ENCODE measurements at regions not wholly inside any gene's neighbourhood (a gene's known extent, or its start where the extent isn't known, plus 50 kb on each side); places are given as distances from the start of the nearest gene placed in this dataset.
"Not testable (repeated sequence)": the region's sequence is repeated elsewhere in the genome, so short reads cannot be mapped to it uniquely, and the experiment has no call there.

DNA sequence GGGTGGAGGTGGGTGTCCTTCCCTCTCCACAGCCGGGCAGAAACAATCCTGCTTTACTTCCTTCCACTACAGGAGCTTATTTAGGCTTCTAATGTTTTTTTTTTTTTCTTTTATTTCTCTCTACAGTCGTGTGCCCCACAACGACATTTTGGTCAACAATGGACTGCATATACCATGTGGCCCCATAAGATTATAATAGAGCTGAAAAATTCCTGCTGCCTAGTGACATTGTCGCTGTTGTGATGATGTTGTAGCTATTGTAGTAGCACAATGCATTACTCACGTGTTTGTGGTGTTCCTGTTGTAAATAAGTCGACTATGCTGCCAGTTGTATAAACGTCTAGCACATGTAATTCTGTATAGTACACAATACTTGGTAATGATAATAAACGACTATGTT lies 153.7 kb downstream of the IL20RB start:
- DNase-seq (ENCODE audit: low read depth in 4 of 4, low spot score in 3 of 4): no peak

DNA sequence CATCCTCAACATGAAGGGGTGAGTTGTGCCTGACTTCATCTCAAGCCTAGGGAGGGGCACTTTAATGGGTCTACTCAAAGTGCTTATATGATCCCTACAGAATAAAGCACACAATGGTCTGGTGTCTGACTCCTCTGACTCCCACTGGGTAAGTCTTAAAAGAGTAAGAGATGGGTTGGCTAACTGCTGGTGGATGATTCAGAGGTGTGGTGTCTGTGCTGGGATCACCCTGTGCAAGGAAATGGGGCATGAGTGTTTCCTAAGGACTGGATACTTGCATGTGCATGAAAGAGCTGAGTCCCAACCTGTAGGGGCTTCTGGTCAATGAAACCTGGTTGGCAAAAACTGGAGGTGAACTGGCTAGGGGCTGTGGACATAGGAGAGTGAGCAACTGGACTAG lies 158.8 kb downstream of the IL20RB start:
- no peak for DNase-seq (ENCODE audit: low read depth in 4 of 4, low spot score in 3 of 4)

DNA sequence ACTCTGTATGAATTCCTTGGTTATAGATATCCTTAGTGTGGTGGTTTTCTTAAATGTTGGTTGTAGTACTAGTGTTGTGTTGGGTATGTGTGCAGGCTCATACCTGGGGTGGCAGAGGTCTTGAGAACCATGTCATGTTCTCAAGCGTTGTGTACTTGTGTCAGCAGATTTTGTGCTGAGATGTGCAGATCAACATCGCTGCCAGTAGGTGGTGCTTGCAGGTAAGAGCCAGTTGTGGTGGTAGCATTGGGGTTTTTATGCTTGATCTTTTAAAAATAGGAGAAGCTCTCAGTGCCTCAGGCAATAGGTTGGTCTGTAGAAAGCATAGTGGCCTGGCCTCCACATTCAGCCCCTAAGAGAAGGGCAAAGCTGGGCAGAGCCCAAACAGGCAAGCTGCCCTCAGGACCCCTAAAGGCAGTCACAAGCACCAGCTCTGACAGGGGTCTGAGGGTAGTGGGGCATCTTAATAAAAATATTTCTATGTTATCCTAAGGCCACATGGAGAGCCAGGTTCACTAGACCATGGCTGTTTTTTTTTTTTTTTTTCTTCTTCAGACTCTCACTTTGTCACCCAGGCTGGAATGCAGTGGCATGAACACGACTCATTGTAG lies 164.0 kb downstream of the IL20RB start:
- DNase-seq (ENCODE audit: low read depth in 4 of 4, low spot score in 3 of 4): no peak

DNA sequence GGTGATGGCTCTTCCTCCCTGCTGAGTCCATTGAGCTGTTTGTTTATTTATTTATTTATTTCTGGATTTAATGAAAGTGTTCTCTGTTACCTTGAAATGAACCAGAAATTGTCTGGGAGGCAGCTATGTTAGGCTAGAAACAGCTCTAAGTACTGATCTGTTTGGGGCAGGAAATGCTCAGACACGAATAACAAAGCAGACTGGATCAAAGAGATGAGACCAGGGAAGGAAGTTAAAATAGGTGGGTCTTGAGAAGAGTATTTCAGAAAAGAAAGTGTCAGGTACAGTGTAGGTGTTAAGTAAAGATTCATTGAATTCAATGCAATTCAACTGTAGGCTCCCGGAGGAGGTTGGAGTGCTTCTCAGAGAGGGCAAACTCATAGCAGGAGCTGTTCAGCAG lies 173.3 kb downstream of the IL20RB start:
- no peak for DNase-seq (ENCODE audit: low read depth in 4 of 4, low spot score in 3 of 4)

DNA sequence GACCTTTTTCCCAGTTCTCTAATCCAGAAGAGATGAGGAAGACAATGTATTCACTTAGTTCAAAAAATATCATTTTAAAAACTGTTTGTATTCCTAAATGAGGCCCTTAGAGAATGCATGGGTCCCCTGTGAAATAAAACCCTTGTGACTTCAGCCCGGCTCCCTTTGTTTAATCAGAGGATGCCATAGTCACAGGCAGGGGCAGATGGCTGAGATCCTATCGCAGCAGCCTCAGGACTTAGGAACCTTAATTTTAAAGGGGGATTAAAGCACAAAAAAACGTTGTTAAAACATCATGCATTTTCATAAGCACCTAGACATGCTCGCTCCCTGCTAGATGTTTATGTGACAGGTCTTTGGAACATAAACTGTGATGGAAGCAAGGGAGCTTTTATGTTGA lies 176.6 kb downstream of the IL20RB start:
- no peak for DNase-seq (ENCODE audit: low read depth in 4 of 4, low spot score in 3 of 4)

DNA sequence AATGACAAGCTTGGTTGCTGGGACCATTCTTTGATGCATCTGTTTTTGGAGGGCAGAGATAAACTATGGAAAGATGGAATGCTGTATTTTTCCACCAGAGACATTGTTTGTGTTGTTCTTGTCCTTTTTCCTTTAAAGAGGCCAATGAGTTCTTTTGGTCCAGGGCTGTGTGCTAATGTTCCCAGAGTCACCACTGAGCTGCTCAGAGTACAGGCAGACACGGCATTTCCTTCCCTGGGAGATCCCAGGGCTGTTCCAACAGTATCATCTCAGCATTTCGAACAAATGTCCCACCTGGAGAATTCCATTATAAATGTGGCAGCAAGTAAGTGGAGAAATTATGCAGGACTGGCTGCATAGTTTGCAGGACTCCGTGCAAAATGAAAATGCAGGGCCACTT lies 190.6 kb downstream of the IL20RB start:
- DNase-seq (ENCODE audit: low read depth in 4 of 4, low spot score in 3 of 4): no peak

DNA sequence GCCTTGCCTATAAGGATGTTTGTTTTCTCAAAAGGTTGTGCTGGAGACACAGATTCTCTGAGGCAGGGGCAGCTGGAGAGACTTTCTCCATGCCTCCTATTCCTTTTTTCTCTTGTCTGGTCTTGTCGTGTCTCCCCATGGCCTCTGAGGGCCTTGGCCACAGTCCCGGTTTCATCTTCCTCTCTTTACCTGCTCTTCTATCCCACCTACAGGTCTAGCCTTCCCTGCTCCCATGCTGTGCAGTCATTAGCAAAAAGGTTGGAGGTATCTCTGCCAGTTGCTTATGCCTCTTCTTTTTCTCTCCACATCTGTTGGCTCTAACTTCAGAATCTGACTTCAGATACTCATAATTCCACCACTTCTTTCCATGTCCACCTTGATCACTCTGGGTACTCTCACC lies 191.1 kb downstream of the IL20RB start:
- DNase-seq (ENCODE audit: low read depth in 4 of 4, low spot score in 3 of 4): no peak

DNA sequence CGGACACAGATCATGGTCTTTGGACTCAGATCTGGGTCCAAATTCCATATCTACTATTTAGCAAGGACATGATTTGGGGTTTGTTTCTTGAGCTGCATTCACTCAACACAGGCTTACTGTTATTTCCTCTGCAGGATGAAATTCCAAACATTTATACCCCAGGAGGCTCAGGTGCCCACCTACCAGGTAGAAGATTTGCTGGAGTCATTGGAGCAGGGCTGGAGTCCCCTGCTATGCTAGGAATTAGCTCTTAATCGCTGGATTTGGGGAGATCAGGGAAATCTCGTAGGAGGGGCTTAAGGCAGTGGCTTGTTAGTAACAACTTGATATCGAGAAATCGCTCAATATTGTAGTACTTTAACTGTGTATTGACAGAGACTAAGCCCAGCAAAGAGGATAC lies 193.0 kb downstream of the IL20RB start:
- no peak for DNase-seq (ENCODE audit: low read depth in 4 of 4, low spot score in 3 of 4)

DNA sequence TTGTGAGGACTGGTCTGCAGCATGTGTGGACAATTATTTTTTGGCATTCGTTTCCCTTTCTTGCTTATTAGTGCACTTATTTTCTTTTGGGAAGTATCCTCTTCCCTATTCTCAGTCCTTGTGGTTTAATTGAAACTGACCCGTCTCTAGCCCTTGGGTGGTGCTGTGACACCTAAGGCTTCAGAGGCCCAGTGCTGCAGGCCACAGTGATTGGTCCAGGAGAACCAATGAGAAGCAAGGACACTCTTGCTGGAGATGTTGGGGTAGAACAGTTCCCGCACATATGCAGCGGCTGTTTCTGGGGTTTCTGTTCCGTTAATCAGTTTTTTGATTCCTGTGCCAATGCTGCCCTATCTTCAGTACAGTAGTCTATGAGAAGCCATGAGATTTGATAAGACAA lies 195.3 kb downstream of the IL20RB start:
- DNase-seq (ENCODE audit: low read depth in 4 of 4, low spot score in 3 of 4): not testable (repeated sequence)

DNA sequence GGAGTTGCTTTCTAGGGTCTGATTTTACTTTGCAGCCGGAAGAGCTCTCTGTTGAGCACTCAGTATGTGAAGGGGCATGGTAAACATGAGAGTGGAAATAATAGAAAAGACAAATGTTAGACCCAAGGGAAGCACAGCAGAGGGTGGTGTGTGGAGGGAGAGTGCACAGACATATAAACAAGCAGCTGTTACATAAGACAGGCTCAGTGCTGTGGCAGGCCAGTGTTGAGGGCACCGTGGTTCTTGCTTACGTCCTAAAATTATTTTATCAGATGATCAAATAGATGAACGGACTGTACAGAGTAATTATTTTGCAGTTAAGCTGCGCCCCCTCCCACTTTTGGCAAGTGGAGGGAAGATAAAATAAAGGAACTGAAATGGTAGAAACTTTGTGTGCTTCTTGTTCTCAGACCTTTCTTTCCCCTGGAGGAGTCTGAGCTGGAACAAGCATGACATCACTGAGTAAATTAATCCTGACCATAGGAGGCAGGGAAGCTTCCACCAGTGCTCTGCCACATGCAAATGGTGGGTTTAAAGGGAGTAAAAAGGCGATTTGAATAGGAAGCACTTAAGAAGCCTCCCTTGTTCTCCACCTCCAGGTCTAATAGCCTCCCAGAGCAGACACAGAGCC lies 205.6 kb downstream of the IL20RB start:
- DNase-seq (ENCODE audit: low read depth in 4 of 4, low spot score in 3 of 4): peak in 3 of 4 donors; percentile 5 to 22 (median 10)

DNA sequence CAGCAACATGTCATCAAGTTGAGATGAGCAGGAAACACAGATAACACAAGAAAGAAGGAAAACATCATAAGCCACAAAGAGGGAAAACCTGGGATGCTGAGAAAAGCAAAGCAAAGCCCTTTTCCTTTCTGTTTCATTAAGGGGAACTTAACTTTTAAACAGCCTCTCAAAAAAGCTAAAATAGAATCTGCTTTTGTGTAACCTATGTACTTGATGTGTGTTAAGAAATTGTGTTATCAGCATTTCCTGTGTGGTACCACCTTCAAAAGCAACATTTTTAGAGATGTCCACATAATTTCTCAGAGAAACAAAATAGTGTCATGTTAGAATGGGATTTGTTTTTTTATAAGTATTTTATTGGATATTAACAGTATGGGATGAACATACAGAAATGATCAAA lies 206.2 kb downstream of the IL20RB start:
- no peak for DNase-seq (ENCODE audit: low read depth in 4 of 4, low spot score in 3 of 4)

DNA sequence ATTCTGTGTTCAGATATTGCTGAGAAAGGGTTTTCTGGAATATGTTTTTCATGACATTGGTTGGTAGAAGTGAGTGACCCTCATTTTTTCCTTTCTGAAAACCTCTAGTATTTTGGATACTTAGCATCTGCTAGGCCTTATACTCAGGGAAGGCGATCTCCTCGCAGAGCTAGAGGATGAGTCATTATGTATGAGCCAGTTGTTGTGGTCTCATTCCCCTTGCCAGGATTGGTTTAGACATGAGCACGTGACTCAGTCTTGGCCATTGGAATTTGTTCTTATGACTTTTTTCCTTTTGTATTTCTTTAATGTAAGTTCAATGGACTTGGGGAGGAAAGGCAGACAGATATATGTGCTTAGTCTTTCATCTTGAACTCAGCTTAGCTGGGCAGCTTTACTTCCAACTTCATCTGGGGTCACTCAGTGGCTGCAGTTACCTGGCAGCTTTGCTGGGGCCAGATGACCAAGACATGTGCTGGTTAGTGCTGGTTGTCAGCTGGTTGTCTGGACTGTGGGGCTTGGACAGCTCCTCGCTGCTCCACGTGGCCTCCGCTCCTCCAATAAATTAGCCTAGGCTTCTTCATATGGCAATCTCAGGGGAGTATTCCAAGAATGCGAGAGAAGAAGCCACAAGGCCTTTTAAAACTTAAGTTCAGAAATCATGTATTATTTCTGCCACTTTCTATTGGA lies 207.5 kb downstream of the IL20RB start:
- DNase-seq (ENCODE audit: low read depth in 4 of 4, low spot score in 3 of 4): no peak

DNA sequence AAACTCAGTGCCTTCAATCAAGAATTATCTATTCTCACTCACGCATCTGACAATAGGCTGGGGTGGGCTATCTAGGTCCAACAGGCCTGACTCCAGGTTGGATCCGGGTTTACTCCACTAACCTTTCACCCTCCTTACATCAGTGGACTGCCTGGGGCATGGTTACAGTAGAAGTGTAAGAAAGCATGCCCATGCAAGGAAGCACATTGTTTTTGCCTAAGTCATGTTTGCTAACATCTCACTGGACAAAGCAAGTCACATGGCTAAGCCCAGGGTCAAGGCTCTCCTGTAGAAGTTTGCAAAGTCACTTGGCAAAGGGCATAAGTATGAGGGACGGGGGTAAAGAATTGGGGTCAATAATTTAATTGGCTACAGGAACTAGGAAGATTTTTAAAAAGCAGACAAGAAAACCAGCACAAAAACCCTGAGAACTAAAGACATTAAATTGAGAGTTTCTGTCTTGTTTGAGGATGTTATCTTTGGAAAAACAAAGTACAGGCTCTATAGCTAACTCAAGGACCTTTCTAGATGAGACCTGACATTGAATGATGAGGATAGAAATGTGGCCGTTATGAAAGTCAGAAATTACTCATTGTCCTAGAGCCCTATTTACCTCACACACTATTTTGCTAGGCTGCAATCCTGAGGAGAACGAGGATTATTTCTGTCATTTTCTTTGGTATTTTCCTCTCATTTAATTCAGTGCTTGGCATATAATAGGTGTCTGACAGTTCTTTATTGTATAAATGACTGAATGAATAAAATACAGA lies 214.2 kb downstream of the IL20RB start:
- no peak for DNase-seq (ENCODE audit: low read depth in 4 of 4, low spot score in 3 of 4)

DNA sequence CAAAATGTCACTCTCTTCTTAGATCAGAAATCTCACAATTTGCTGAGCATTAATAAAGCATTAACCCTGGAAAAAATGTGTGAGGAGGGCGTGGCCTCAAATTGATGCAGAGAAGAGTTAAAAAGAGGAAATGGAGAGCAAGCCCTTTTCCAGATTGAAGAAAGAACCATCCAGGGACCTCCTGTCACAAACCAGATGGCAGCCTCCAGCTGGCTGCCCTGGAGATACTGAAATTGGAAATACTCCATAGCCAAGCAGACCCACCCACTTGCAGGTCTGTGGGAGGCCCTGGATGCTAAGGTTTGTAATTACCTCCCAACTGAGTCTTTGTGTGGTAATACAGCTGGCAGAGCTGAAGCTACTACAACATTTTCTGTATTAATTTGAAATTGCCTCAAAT lies 214.9 kb downstream of the IL20RB start:
- DNase-seq (ENCODE audit: low read depth in 4 of 4, low spot score in 3 of 4): no peak

DNA sequence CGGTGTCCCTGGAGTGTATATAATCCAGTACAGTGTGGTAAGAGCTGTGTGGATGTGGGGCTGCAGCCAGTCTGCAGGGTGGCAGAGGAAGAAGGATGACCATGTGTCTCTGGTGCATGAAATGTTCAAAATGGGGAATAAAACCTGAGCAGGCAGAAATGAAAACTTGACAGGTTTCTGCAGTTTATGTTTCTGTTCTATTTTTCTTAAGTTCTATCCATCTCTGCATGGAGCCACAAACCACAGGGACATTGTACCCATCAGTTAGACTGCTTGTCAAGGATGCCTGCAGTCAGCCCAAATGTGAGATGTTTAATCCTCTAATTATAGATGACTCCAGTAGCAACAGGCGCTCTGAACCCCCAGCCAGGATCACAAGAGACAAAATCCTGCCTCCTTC lies 216.7 kb downstream of the IL20RB start:
- DNase-seq (ENCODE audit: low read depth in 4 of 4, low spot score in 3 of 4): no peak

DNA sequence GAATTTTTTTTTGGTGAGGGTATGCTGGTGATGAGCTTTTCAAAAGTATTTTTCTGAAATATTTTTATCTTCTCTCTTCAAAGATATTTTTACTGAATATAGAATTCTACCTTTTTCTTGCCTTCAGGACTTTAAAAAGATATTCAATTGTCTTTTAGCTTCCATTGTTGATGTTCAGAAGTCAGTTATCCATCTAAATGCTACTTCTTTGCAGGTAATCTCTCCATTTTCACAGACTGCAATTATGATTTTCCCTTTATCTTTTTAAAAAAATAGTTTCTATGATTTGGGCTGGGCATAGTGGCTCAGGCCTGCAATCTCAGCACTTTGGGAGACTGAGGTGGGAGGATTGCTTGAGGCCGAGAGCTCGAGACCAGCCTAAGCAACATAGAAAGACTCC lies 222.4 kb downstream of the IL20RB start:
- no peak for DNase-seq (ENCODE audit: low read depth in 4 of 4, low spot score in 3 of 4)

DNA sequence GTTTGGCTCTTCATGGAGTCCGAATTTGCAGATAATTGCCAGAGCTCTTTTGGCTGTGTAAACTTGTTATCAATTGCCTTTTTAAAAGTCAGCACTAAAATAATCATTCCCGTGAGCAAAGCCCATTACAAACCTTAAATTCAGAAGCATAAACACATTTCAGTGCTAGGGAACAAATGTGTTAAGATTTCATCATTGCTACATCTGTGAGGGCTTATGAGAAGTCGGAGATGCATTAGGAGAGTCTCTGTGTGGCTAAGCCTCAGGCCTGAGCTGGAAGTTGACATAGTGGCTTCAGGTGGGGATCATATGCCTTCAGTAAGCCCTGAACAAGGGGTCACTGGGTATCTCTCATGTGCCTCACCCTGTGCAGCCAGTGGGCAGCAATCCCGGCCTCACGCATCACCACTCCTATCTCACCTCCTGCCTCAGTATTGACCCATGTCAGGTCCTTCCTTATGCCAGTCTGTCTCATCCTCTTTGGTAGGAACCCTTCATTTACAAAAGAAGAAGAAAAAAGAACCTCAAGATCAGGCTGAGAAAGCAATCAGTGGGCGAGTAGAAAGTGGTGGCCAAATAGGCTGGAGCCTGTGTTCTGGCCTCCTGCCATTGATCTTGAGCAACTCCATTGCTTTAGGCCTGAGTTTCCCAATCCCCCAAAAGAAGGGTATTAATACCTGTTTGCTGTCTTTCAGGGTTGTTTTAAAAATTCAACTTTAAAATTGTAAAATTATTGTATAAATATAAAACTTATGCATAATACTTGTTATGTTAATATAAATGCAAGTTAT lies 233.5 kb downstream of the IL20RB start:
- no peak for DNase-seq (ENCODE audit: low read depth in 4 of 4, low spot score in 3 of 4)

DNA sequence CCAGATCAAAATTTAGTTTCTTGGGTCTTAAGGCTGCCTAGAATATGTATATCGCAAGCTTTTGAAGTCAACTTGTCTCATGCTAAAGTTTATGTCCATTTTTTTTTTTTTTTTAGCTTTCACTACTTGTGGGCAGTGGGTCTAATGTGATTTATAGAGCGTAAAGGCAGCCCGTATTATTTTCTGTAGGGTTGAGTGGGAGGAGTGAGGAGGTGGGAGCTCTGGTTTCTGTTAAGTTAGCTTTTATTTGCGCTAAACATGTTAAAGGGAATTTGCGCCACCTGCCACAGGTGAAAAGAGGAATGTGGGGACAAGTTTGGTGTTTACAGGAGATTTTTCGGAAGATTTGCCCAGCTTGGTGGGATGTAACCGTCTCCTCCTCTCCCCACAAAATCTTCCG lies 234.2 kb downstream of the IL20RB start:
- DNase-seq (ENCODE audit: low read depth in 4 of 4, low spot score in 3 of 4): peak in 1 of 4 donors; percentile 21

DNA sequence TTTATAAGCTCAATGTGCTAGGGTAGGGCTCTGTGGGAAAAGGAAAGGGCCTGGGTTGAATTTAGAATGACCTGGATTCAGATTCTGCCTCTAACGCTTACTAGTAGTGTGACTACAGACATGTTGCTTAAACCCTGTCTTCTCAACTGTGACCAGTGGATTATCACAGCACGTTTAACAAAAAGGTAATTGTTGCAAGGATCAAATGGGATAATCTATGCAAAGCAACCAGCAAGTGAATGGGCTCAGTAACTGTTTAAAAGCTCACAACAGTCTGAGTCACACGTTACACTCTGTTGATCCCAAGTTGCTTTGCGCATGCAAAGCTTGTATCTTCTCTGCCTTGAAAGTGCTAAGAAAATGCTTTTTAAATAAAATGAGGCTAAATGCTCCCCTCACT lies 236.5 kb downstream of the IL20RB start:
- no peak for DNase-seq (ENCODE audit: low read depth in 4 of 4, low spot score in 3 of 4)

DNA sequence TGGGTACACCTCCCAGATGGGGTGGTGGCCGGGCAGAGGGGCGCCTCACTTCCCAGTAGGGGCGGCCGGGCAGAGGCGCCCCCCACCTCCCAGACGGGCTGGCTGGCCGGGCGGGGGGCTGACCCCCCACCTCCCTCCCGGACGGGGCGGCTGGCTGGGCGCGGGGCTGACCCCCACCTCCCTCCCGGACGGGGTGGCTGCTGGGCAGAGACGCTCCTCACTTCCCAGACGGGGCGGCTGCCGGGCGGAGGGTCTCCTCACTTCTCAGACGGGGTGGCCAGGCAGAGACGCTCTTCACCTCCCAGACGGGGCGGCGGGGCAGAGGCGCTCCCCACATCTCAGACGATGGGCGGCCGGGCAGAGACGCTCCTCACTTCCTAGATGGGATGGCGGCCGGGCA lies 240.6 kb downstream of the IL20RB start:
- not testable (repeated sequence) for DNase-seq (ENCODE audit: low read depth in 4 of 4, low spot score in 3 of 4)

DNA sequence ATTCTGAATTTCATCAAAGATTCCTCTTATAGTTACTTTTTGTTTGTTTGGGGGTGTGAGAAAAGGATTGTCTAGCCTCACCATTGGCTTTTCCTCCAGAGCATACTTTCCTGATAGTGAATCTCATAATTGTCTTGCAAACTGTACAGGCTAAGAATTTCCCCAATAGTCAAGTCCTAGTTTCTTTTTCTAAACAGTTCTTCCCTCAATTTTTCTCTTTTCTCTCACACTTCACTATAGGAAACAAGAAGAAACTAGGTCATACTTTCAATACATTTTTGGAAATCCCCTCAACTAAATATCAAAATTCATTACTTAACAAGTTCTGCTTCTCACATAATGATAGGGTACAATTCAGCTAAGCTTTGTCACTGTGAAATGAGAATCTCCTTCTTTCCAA lies 241.9 kb downstream of the IL20RB start:
- DNase-seq (ENCODE audit: low read depth in 4 of 4, low spot score in 3 of 4): no peak

Data from left renal pelvis (tissue), 4 donors.